ENCODE measurements at regions not wholly inside any gene's neighbourhood (a gene's known extent, or its start where the extent isn't known, plus 50 kb on each side); places are given as distances from the start of the nearest gene placed in this dataset.

DNA sequence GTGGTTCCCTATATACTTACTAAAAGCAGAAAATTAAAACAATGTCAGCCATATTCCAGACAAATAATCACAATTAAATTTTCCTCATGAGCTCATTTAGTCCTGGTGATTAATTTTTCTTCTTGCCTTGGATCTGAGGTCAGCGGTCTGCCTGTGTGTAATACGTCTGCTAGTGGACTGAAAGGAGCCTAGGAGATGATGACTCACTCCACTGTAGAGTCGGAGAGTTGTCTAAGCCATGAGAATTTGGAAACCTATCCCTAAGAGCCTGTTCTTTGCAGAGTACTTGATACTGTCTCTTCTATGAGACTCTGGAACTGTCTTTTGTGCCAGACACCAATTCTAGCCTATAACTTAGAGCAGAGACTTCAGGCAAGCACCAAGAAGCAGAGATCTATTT is 94.2 kb upstream of the RAB27B start:
- Histone ChIP-seq H3K27me3 (no peaks in the 10 kb centered on the region), H3K36me3 (no peaks in the 10 kb centered on the region), H3K27ac (no peak overlapping the region), H3K4me1 (no peaks in the 10 kb centered on the region), H3K9me3 (no peaks in the 10 kb centered on the region), H3K4me3 (no peak overlapping the region)
- 26 to 74% (median 62%) methylated on average over 3 of the region's 3 CpGs for WGBS, 5 donors
- no peak for DNase-seq
- TF ChIP-seq POLR2AphosphoS5 (IDR thresholded peaks at IDR 0.05): no peak
- TF ChIP-seq, protein P1, sequence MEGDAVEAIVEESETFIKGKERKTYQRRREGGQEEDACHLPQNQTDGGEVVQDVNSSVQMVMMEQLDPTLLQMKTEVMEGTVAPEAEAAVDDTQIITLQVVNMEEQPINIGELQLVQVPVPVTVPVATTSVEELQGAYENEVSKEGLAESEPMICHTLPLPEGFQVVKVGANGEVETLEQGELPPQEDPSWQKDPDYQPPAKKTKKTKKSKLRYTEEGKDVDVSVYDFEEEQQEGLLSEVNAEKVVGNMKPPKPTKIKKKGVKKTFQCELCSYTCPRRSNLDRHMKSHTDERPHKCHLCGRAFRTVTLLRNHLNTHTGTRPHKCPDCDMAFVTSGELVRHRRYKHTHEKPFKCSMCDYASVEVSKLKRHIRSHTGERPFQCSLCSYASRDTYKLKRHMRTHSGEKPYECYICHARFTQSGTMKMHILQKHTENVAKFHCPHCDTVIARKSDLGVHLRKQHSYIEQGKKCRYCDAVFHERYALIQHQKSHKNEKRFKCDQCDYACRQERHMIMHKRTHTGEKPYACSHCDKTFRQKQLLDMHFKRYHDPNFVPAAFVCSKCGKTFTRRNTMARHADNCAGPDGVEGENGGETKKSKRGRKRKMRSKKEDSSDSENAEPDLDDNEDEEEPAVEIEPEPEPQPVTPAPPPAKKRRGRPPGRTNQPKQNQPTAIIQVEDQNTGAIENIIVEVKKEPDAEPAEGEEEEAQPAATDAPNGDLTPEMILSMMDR (IDR thresholded peaks at IDR 0.05): no peak
- TF ChIP-seq EP300 (IDR thresholded peaks at IDR 0.05): no peak
- no peak for TF ChIP-seq POLR2A (IDR thresholded peaks at IDR 0.05)
- intact Hi-C loops (cut with DNase I; ENCODE audit: low total_unique reads): no loop called here

DNA sequence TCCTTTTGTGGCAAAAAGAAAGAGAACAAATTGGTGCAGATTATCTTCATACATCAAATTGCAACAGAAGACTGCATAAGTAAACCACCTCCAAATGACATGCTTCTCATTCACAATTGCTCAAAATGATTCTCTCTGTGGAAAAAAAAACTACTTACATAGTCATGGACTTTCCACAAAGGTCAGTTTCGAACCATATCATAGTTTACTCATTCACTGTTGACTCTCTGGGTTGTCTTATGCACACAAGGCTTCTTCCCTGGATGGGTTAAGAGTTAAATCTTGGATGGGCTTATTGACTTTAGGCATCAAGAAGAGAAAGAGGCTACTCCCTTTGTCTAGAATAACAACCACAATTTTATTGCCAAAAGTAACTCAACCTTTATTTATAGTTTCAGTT is 91.3 kb upstream of the RAB27B start:
- peaks cover 0 to 7% (median 4%) of the 10 kb centered on the region in 4 donors for H3K4me1 ChIP-seq
- H3K36me3 ChIP-seq: no peaks in the 10 kb centered on the region
- no peaks in the 10 kb centered on the region for H3K9me3 ChIP-seq
- H3K27ac ChIP-seq: no peak overlapping the region
- DNase-seq: no peak
- intact Hi-C loops (cut with DNase I; ENCODE audit: low total_unique reads): no loop called here
- WGBS, 5 donors: 44 to 79% (median 50%) methylated on average over 1 of the region's 1 CpG
- no peak overlapping the region for H3K4me3 ChIP-seq
- H3K27me3 ChIP-seq: no peaks in the 10 kb centered on the region
- TF ChIP-seq POLR2AphosphoS5 (IDR thresholded peaks at IDR 0.05) (no peak), EP300 (IDR thresholded peaks at IDR 0.05) (no peak), POLR2A (IDR thresholded peaks at IDR 0.05) (no peak)
- TF ChIP-seq, protein P1 (IDR thresholded peaks at IDR 0.05): no peak

DNA sequence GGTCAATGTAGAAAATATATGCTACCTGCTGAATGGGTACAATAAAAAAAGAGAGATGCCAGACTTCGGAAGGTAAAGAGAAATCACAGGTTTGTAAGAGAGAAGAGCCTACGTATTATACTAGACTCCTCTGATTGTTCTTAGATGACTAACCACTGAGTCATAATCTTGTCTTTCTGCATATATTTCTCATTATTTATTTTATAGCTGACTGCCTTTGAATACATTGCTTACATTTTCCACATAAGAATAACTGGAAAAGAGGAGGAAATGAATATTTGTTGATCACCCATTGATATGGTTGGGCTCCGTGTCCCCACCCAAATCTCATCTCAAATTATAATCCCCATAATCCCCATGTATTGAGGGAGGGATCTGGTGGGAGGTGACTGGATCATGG is 90.3 kb upstream of the RAB27B start:
- intact Hi-C loops (cut with DNase I; ENCODE audit: low total_unique reads): no loop called here
- TF ChIP-seq, protein P1 (IDR thresholded peaks at IDR 0.05): no peak
- TF ChIP-seq POLR2AphosphoS5 (IDR thresholded peaks at IDR 0.05): no peak
- no peak for TF ChIP-seq EP300 (IDR thresholded peaks at IDR 0.05)
- TF ChIP-seq POLR2A (IDR thresholded peaks at IDR 0.05): no peak
- Histone ChIP-seq H3K9me3 (no peaks in the 10 kb centered on the region), H3K4me1 (peaks cover 0 to 15% (median 14%) of the 10 kb centered on the region in 4 donors), H3K27ac (no peak overlapping the region), H3K4me3 (no peak overlapping the region), H3K36me3 (no peaks in the 10 kb centered on the region), H3K27me3 (no peaks in the 10 kb centered on the region)
- DNase-seq: no peak
- 79 to 88% (median 86%) methylated on average over 3 of the region's 3 CpGs for WGBS, 5 donors

DNA sequence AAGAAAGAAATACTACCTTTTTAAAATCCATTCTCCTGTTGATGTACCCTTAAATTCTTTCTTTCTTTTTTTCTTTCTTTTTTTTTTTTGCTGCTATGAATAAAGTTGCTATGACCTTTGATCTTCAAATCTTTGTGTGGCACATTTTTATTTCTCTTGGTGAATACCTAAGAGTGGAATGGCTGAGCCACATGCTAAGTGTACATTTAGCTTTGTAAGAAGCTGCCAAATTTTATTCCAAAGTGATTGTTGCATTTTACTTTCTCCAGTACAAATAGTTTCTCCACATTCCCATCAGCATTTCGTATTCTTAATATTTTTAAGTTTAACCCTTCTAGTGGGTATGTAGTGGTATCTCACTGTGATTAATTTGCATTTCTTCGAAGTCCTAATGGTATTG is 88.8 kb upstream of the RAB27B start:
- Histone ChIP-seq H3K36me3 (no peaks in the 10 kb centered on the region), H3K4me3 (no peak overlapping the region), H3K9me3 (no peaks in the 10 kb centered on the region), H3K4me1 (peaks cover 0 to 15% (median 14%) of the 10 kb centered on the region in 4 donors), H3K27me3 (no peaks in the 10 kb centered on the region), H3K27ac (no peak overlapping the region)
- 66 to 70% (median 69%) methylated on average over 2 of the region's 2 CpGs for WGBS, 5 donors
- TF ChIP-seq, protein P1 (IDR thresholded peaks at IDR 0.05): no peak
- no peak for TF ChIP-seq POLR2AphosphoS5 (IDR thresholded peaks at IDR 0.05)
- no peak for TF ChIP-seq POLR2A (IDR thresholded peaks at IDR 0.05)
- TF ChIP-seq EP300 (IDR thresholded peaks at IDR 0.05): no peak
- intact Hi-C loops (cut with DNase I; ENCODE audit: low total_unique reads): no loop called here
- DNase-seq: no peak

Data from stomach (tissue), 8 donors.